CD4-positive, alpha-beta T cell treated with Interleukin-6 at 100 ng/mL for 8 hours (primary cell): ENCODE measurements at regions not wholly inside any gene's neighbourhood (a gene's known extent, or its start where the extent isn't known, plus 50 kb on each side); places are given as distances from the start of the nearest gene placed in this dataset.
"Not testable (repeated sequence)": the region's sequence is repeated elsewhere in the genome, so short reads cannot be mapped to it uniquely, and the experiment has no call there.

Source experiments
- DNase-seq: peaks from one replicate; pipeline ENCODE4 v3.0.0-alpha.2; 2020; ENCODE audit warnings: mixed read lengths, low spot score

DNA sequence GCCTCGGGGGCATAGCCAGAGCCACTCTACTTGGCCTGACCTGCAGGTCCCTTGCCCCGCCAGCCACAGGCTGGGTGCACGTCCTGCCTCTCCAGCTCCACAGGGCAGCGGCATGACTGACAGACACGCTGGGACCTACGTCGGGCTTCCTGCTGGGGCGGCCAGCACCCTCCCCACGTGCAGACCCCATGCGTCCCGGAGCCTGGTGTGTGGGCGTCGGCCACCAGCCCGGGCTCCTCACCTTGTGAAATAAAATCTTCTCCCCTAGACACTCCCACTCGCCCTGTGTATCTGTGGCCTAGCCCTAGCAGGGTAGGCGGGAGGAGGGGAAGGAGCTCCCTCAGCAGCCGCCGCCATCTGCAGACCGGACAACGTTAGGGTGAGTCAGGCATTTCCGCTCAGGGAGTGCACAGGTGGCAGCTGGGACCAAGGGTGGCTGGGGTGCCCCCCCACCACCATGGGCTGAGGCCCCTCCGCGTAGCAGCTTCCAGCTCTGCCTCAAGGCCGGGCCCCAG is 119.5 kb downstream of the IGLL1 start:
- DNase-seq: not testable (repeated sequence)

GRCh38 chr22:23459645-23460516 is 120.2 kb downstream of the IGLL1 start:
- not testable (repeated sequence) for DNase-seq

DNA sequence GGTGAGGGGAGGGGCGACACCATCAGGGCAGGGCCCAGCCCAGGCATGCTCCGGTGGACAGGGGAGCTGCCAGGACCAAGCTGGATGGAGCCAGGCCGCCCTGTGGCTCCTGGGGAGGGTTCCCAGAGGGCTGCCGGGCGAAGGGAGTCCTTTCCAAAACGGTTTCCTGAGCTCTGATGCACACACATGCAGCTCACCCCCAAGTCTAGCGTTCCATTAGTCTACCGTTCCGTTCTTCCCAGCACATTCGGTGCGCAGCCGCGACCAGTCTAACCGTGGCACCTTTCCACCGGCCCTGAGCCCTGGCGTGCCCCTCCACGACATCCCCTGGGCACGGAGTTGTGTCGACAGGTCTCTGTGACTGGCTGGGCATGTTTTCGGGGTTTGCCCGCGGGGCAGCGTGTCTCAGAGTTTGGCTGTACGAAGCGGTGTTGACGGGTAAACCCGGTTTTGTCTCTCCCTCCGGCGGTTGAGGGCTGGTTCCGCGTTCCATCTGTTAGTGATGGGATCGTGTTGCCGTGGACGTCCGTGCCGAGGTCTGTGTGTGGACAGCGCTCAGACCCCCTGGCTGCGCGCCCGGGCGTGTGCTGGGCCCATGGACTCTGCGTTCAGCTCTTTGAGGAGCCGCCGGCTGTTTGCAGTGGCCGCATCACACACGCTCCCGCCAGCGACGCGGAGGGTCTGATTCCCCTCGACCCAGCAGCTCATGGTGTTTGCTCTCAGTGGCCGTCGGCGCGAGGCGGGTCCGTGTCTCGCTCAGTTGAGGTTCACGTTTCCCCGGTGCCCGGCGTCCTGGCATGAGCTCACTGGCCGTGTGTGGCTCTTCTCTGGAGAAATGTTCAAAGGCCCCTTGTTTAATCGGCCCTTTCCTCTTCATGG is 121.2 kb downstream of the IGLL1 start:
- DNase-seq: no peak

DNA sequence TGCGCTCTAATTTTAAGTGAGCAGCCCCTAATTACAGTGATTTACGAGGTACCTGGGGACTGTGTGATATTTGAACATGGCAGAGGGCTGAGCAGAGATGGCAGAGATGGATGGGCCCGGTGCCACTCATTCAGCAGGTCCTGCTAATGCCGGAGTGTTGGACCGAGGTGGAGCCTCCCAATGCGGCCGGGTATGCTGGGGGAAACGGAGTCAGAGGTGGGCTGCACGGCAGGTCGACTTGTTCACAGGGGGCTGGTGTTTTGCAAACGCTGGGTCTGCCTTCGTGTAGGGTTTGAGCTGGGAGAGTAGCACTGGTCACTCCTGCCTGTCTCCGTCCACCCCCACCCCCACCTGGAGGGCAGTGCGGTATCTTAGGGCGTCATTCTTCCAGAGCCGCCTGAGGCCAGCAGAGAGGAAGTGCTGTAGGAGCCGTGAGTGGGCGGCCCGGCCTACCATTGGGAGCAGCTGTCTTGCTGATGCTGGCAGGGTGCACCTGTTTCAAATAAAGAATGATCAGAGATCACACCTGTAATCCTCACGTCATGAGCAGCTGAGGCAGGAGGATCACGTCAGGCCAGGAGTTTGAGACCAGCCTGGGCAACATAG is 122.6 kb downstream of the IGLL1 start:
- DNase-seq: no peak

DNA sequence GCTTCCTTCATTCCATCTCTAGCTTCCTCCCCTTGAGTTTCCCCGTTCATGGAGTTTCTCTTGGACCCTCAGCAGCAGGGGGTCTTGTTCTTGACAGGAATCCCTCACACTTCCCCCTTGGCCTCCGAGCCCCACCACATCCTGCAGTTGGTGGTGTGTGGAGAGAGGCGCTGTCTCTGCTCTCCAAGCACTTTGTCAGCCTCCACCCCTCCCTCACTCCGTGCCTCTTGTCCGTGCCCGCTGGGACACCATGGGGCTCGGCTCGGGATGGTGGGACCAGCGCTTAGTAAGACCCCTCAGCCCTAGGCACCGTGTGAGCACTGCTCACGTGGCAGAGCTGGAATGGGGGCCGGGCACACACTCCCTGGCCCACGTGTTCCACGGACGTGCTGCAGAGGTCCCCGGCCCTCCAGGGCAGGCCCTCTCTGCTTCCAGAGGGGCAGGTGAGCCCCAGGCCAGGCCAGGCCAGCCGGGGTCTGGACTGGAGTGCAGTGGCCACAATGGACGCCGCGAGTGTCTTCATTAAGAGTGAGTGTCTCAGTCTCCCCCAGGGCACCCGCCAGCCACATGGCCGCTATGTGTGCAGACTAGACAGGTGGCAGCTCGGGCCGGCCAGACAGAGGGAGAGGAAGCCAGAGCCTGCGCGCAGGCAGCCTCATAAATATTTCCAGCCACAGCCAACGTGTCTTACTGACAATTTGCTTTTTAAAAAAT is 123.3 kb downstream of the IGLL1 start:
- not testable (repeated sequence) for DNase-seq

- DNase-seq: not testable (repeated sequence)
Measured at GRCh38 chr22:23454345-23454744, 125.7 kb downstream of the IGLL1 start.

GRCh38 chr22:23453277-23453676 is 126.8 kb downstream of the IGLL1 start:
- no peak for DNase-seq

DNA sequence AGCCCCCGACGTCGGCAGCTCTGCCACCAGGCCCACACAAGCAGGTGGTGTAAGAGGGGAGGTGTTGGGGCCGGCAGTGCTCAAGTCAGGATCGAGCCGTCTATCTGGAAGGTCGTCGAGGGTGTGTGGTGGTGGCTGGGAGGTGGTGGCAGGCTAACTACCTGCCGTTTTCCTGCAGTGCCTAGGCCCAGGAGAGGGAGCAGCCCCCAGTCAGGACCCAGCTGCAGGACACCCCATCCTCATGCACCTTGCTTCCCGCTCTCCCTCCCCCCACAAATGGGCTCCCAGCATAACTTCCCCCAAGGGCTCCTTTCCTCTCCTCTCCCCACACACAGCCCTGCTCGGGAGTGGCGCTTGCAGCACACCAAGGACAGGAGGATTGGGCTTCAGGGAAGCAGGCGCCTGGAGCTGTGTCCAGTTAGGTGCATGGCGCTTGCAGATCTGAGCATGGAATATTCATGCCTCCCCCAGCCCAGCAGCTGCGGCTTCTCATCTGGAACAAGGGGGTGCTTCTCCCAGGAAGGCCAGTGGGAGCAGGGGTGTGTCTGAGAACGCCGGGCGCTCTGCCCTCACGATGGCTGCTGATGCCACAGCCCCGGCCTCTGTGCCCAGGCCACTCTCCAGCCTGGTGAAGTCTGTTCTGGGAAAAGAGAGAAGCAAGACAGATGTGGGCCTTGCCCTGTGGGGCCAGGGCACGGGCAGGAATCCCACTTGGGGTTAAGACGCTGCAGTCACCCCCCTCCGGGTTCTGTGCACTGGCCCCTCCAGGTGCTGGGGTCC is 127.7 kb downstream of the IGLL1 start:
- DNase-seq: no peak

DNA sequence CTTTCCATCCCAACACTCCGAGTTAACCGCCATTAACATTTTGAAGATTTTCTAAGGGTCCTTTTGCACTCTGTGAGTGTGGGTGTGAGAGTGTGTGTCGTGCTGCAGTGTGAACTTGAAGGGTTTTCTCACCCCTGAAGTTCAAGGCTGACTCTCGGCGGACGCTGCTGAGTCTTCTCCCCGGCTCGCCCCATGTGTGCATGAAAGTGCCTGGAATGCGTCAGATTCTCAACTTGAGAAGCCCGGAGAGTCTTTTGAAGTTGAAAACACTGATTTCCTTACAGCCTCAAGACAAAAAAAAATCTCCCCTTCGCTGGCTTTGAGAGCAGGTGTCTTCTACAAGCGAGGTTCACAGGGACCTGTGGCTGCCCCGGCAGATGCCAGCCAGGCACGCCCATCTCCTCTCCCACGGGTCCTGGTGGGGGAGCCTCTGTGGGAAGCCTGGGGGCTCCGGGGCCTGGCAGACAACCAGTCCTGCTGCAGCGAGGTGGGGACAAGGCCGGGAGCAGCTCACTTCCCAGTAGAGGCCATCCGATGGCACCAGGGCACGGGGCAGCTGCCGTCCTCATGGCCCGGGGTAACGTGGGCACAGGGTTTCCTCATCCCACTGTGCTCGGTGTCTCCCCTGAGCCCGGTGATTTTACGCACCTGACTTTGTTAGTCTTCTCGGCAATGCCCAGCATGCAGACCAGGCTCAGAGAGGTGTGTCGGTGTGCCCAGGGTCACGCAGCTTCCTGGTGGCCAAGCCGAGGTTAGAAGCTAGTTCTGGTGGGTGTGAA is 128.4 kb downstream of the IGLL1 start:
- not testable (repeated sequence) for DNase-seq

GRCh38 chr22:23450821-23451220 is 129.3 kb downstream of the IGLL1 start:
- not testable (repeated sequence) for DNase-seq

GRCh38 chr22:23450434-23450795 is 129.7 kb downstream of the IGLL1 start:
- DNase-seq: no peak

GRCh38 chr22:23449748-23450433 is 130.2 kb downstream of the IGLL1 start:
- not testable (repeated sequence) for DNase-seq

- not testable (repeated sequence) for DNase-seq
Measured at GRCh38 chr22:23448499-23449288, 131.4 kb downstream of the IGLL1 start.

- no peak for DNase-seq
Measured at GRCh38 chr22:23446796-23447350, 133.2 kb downstream of the IGLL1 start.

GRCh38 chr22:23446194-23446593 is 133.9 kb downstream of the IGLL1 start:
- DNase-seq: not testable (repeated sequence)

DNA sequence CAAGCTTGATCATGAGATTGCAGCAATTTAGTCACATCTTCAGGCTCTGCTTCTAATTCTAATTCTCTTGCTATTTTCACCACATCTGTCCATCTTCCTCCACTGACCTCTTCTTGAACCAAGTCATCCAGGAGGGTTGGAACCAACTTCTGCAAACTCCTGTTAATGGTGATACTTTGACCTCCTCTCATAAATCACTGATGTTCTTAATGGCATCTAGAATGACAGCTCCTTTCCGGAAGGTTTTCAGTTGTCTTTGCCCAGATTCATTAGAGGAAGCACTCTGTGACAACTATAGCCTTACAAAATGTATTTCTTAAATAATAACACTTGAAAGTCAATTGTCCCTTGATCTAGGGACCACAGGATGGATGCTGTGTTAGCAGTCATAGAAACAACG is 136.2 kb downstream of the IGLL1 start:
- not testable (repeated sequence) for DNase-seq

- DNase-seq: not testable (repeated sequence)
Measured at GRCh38 chr22:23439581-23439980, 140.5 kb downstream of the IGLL1 start.

GRCh38 chr22:23438216-23438615 is 141.9 kb downstream of the IGLL1 start:
- DNase-seq: no peak
